PFSK-1 (cell line): ENCODE measurements at regions not wholly inside any gene's neighbourhood (a gene's known extent, or its start where the extent isn't known, plus 50 kb on each side); places are given as distances from the start of the nearest gene placed in this dataset.

Experiments
- FOXP2 ChIP-seq: optimal IDR thresholded peaks from 2 replicates; pipeline ENCODE3; 2011; ENCODE audit warnings: borderline replicate concordance, control low read depth, inconsistent platforms; ENCODE audit not compliant: insufficient read depth; ENCODE audit errors: extremely low read length, extremely low read depth
- POLR2AphosphoS5 ChIP-seq: IDR thresholded peaks from 2 replicates; pipeline ENCODE4 v1.6.1; 2012; ENCODE audit warnings: low read depth, mild to moderate bottlenecking, control low read depth, low read length, moderate library complexity
- REST ChIP-seq, 2 experiments: IDR thresholded peaks; 2 replicates each; pipeline versions ENCODE4 v1.6.1 to v1.8.0; 2011 to 2012; ENCODE audit warnings: low read depth in 2 of 2, low read length in 2 of 2, control low read depth in 1 of 2, inconsistent platforms in 1 of 2, mild to moderate bottlenecking in 1 of 2, moderate library complexity in 1 of 2; ENCODE audit not compliant: insufficient read depth in 1 of 2
- SIN3A ChIP-seq: IDR thresholded peaks from 2 replicates; pipeline ENCODE4 v1.6.1; 2012; ENCODE audit warnings: mild to moderate bottlenecking, low read length, moderate library complexity, borderline replicate concordance; ENCODE audit not compliant: insufficient read depth
- TAF1 ChIP-seq: IDR thresholded peaks from 2 replicates; pipeline ENCODE4 v1.6.1; 2012; ENCODE audit warnings: low read length, control low read depth, borderline replicate concordance; ENCODE audit not compliant: insufficient read depth

DNA sequence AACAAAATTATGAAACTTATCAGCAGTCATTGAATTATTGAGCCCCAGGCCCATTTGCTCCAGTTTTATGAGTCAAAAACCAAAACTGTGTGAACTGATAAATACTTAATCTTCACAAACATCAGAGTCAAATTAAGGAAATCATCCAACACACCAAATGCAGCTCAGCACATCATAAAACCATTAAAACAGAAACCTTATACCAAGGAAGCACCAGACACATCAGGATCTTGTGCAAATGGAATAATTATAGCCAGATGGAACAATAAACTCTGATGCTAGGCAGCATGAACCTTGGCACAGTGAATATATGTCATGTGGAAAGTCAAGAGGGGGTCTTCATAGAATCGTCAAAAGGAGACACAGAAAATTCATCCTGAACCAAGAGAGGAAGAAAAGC, 410.7 kb upstream of the API5 start:
- TF ChIP-seq POLR2AphosphoS5 (no peak), TAF1 (no peak), SIN3A (no peak), REST (IDR thresholded peaks at IDR 0.05; ENCODE audit: insufficient read depth in 1 of 2, low read depth in 2 of 2, low read length in 2 of 2) (no peak), FOXP2 (no peak)
